Retinal pigment epithelial cell (primary cell): ENCODE measurements at regions not wholly inside any gene's neighbourhood (a gene's known extent, or its start where the extent isn't known, plus 50 kb on each side); places are given as distances from the start of the nearest gene placed in this dataset.

ENCODE experiments used
- DNase-seq: peaks from one replicate; pipeline ENCODE4 v3.0.0-alpha.2; 2010; ENCODE audit warnings: low read depth
- H3K4me3 ChIP-seq: 2 replicates; pipeline ENCODE4 v1.5.1; 2011; ENCODE audit warnings: mild to moderate bottlenecking, low read length, control low read depth, moderate library complexity
- TF ChIP-seq, protein P1 (sequence below): conservative IDR thresholded peaks from 2 replicates; pipeline ENCODE4 v1.5.1; 2011; ENCODE audit warnings: low read depth, low read length, control low read depth, inconsistent platforms

DNA sequence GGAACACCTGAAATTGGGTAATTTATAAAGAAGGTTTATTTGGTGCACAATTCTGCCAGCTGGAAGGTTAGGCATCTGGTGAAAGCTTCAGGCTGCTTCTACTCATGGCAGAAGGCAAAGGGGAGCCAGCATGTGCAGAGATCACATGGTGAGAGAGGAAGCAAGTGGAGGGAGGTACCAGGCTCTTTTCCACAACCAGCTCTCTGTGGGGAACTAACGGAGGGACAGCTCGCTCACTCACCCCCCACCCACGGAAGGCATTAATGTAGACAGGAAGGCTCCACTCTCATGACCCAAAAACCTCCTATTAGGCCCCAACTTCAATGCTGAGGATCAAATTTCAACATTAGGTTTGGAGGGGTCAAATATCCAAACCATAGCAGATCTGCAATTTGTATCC is 75.6 kb upstream of the ARHGAP32 start:
- no peak for DNase-seq
- TF ChIP-seq, protein P1, sequence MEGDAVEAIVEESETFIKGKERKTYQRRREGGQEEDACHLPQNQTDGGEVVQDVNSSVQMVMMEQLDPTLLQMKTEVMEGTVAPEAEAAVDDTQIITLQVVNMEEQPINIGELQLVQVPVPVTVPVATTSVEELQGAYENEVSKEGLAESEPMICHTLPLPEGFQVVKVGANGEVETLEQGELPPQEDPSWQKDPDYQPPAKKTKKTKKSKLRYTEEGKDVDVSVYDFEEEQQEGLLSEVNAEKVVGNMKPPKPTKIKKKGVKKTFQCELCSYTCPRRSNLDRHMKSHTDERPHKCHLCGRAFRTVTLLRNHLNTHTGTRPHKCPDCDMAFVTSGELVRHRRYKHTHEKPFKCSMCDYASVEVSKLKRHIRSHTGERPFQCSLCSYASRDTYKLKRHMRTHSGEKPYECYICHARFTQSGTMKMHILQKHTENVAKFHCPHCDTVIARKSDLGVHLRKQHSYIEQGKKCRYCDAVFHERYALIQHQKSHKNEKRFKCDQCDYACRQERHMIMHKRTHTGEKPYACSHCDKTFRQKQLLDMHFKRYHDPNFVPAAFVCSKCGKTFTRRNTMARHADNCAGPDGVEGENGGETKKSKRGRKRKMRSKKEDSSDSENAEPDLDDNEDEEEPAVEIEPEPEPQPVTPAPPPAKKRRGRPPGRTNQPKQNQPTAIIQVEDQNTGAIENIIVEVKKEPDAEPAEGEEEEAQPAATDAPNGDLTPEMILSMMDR = no peak
- H3K4me3 ChIP-seq = no peak overlapping the region

DNA sequence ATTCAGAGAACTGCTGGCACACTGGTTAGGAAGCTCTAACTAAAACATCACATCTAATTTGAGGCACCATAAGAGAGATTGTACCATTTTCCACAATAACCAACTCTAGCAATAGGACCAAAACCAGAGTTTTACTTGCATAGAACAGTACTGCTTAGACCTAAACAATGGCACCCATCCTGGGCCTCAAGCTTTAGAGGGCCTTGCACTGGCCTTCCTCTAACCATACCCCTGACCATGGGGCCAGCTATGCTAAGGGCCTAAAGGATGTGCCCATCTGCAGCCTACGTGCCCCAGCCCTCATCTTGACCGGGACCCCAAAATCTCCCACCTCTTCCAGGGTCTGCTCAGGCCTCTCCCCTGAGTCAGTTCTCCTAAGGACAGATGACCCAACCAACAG is 74.4 kb upstream of the ARHGAP32 start:
- no peak for DNase-seq
- TF ChIP-seq, protein P1 = no peak
- H3K4me3 ChIP-seq = no peak overlapping the region

DNA sequence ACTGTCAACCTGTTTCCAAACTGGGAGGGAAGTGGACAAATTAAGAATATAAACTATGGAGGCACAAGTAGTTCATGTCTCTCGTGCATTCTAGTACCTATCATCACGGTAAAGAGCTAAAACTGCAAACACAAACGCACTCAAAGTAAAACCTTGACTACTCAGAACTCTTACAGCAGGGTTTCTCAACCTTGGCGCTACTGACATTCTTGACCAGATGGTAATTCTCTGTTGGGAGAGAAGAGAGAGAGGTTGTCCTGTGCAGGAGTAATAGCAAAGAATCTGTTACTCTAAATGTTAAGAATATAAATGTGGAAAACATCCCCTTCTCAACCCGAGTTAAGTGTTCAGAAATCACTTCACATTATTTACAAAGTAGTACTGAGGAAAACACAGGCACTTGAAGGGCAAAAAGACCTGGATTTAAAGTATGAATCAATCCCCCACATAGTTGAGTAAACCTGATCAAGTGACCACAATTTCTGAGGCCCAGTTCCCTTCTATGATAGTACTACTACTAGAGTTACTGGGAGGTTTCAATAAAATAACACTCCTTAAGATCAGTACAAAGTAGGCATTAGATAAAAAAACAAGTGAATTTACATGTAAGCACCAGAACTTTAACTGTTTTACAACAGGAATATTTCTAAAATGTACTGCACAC is 73.1 kb upstream of the ARHGAP32 start:
- no peak overlapping the region for H3K4me3 ChIP-seq
- TF ChIP-seq, protein P1 = no peak
- DNase-seq = no peak

GRCh38 chr11:129264114-129264513 is 72.0 kb upstream of the ARHGAP32 start:
- no peak overlapping the region for H3K4me3 ChIP-seq
- DNase-seq = no peak
- TF ChIP-seq, protein P1 = no peak

DNA sequence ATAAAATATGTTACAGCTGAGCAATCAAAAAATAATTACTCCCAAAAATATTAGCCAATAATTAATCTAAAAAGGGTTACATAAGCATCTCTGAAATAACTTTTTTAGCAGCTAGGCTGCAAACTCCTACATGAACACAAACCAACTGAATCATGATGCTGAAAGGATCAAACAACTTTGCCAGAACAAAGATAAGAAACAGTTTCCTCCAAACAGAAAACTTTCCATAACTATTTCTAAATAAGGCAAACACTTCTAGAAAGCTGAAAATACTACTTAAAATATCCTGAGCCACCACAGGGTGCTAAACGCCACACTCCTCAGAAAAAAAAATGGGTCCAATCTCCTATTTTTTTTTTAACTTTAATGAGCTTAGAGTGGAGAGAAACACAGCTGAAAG is 68.6 kb upstream of the ARHGAP32 start:
- no peak overlapping the region for H3K4me3 ChIP-seq
- TF ChIP-seq, protein P1 = no peak
- no peak for DNase-seq

DNA sequence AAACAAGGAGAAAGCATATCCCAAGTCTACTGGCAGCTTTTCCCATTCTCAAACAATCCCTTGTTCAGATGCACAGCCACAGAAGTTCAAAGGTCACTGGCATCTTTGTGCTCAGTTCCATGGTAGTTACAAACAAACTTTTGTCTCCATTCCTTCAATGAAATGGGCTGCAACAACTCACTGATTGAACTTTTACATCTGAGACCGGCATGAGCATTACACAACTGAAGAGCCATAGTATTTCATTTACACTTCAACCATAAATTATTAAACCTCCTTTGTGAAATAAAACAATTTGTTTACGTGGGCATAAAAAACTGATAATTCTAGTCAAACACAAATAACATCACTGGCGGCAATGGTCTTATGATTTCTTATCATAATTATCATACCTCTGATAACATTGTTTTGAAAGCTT is 67.8 kb upstream of the ARHGAP32 start:
- DNase-seq = no peak
- TF ChIP-seq, protein P1 = no peak
- no peak overlapping the region for H3K4me3 ChIP-seq

- H3K4me3 ChIP-seq = no peak overlapping the region
- TF ChIP-seq, protein P1 = no peak
- DNase-seq = no peak
These were observed 66.1 kb upstream of the ARHGAP32 start for GRCh38 chr11:129258205-129258604.
